Heart left ventricle (tissue), 16 donors: ENCODE measurements at regions not wholly inside any gene's neighbourhood (a gene's known extent, or its start where the extent isn't known, plus 50 kb on each side); places are given as distances from the start of the nearest gene placed in this dataset.

Experiments used
- ATAC-seq, 4 donors: fragments of 200-7000 bp; cut with Tn5 transposase; one replicate each; pipeline ENCODE4 v1.9.1; 2020 to 2022; ENCODE audit warnings: moderate library complexity in 4 of 4, mild to moderate bottlenecking in 3 of 4, moderate number of reproducible peaks in 1 of 4
- DNase-seq, 5 donors: peaks; one replicate each; pipeline ENCODE4 v3.0.0-alpha.2; 2020
- H3K27ac ChIP-seq, 12 donors: fragments of 200-600 bp; sonication (generic) in 4 of 12; one replicate each; pipeline versions ENCODE4 v1.5.0 to v1.8.0; 2016 to 2022; ENCODE audit warnings: mild to moderate bottlenecking in 2 of 12
- H3K27me3 ChIP-seq, 9 donors: fragments of 200-600 bp; sonication (generic) in 2 of 9; one replicate each; pipeline versions ENCODE4 v1.5.1 to v1.8.0; 2016 to 2022; ENCODE audit warnings: mild to moderate bottlenecking in 3 of 9
- H3K36me3 ChIP-seq, 9 donors: fragments of 200-600 bp; sonication (generic) in 2 of 9; one replicate each; pipeline versions ENCODE4 v1.5.0 to v1.8.0; 2018 to 2022; ENCODE audit warnings: mild to moderate bottlenecking in 2 of 9
- H3K4me1 ChIP-seq, 12 donors: fragments of 200-600 bp; sonication (generic) in 4 of 12; one replicate each; pipeline versions ENCODE4 v1.5.0 to v1.8.0; 2016 to 2022; ENCODE audit warnings: mild to moderate bottlenecking in 3 of 12
- H3K4me3 ChIP-seq, 12 donors: fragments of 200-600 bp; sonication (generic) in 4 of 12; one replicate each; pipeline versions ENCODE4 v1.5.0 to v1.8.0; 2017 to 2022; ENCODE audit warnings: mild to moderate bottlenecking in 9 of 12, moderate library complexity in 4 of 12
- H3K9me3 ChIP-seq, 12 donors: fragments of 200-600 bp; sonication (generic) in 4 of 12; one replicate each; pipeline versions ENCODE4 v1.5.0 to v1.8.0; 2016 to 2022; ENCODE audit warnings: mild to moderate bottlenecking in 1 of 12
- CTCF ChIP-seq, 12 donors: fragments of 200-600 bp; sonication (generic) in 4 of 12; IDR thresholded peaks; one replicate each; pipeline versions ENCODE4 v1.5.0 to v1.8.0; 2018 to 2022; ENCODE audit warnings: antibody characterized with exemption in 12 of 12, mild to moderate bottlenecking in 5 of 12
- POLR2A ChIP-seq, 2 donors: fragments of 450-650 bp; IDR thresholded peaks; one replicate each; pipeline ENCODE4 v1.6.1; 2017; ENCODE audit warnings: antibody characterized with exemption in 2 of 2, mild to moderate bottlenecking in 2 of 2, moderate library complexity in 2 of 2
- WGBS, 4 donors: extraction: QIAGEN DNeasy Blood & Tissue Kit in 2 of 4; methylation state at CpG; one replicate each; pipeline versions ENCODE4 v1.1.5 to v1.1.7; 2013 to 2018; 5-methylcytosine and 5-hydroxymethylcytosine counted together
- intact Hi-C, 10 donors: fragments of 100-400 bp; cut with DNase I; formaldehyde crosslinking; loops; one replicate each; pipeline versions ENCODE4 v1.11.1 to v1.14.2; 2022
- donor health status: ischemic (EF 13 %, LVEDD 7.1; RV severe dilation, severe dysfunction).
- donor health status: healthy with polysubstance abuse.
- donor health status: DM: no; HTN: yes; CAD: no.
- donor health status: DM: no; HTN: no; CAD: no.
- donor health status: ischemic (EF 25% LVEDD 6.9; RV normal size, moderate dysfunction).
- donor health status: ischemic (EF 25% LVEDD 5.7; RV mildly dilated, moderate dysfunction).
- donor health status: healthy.
- donor health status: DM: yes; HTN: yes; CAD: no.
- donor health status: ischemic (EF 35%, LVEDD 5.7; RV mildly dilated, moderate dysfunction).
- donor health status: nonischemic (EF 11% LVEDD 7.7; RV severe dilation, severe dysfunction).
- donor health status: DM: yes; HTN: yes; CAD: no.
- donor health status: PGD.
- donor health status: ischemic (EF 29% LVEDD 5.4; RV normal size, mild dysfunction).
- donor health status: nonischemic (EF 23%, LVEDD 6.1; RV moderate dilation, normal function).

DNA sequence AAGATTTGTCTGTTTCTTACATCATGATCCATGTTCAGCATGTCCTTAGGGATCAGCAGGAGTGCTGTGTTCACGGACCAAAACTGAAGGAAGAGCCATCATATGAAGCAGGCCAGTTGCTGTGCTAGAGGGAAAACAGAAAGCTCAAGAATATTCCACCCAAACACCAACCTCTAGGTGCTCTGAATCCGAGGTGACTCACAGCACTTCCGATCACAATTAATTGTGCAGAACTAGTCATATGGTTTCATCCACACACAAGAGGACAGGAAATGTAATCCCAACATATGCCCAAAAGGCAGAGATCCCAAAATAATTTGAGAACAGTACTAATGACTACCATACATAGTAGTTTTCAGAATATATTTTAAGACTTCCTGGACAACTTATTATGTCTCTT lies 257.9 kb upstream of the KCNH8 start:
- Histone ChIP-seq H3K27me3 (peaks cover 0 to 2% (median 0%) of the 10 kb centered on the region in 9 donors), H3K4me3 (no peak overlapping the region), H3K36me3 (no peaks in the 10 kb centered on the region), H3K4me1 (no peaks in the 10 kb centered on the region), H3K9me3 (no peaks in the 10 kb centered on the region), H3K27ac (no peak overlapping the region)
- no peak for TF ChIP-seq POLR2A (IDR thresholded peaks at IDR 0.05)
- no peak for TF ChIP-seq CTCF (IDR thresholded peaks at IDR 0.05)
- intact Hi-C loops, result no loop called here
- DNase-seq (no peak), ATAC-seq (no peak)
- WGBS, 4 donors, result 69 to 83% (median 72%) methylated on average over 3 of the region's 3 CpGs

GRCh38 chr3:18888819-18889218 lies 259.5 kb upstream of the KCNH8 start:
- intact Hi-C loops, result no loop called here
- H3K27ac ChIP-seq, result no peak overlapping the region
- H3K4me1 ChIP-seq, result no peaks in the 10 kb centered on the region
- TF ChIP-seq CTCF (IDR thresholded peaks at IDR 0.05), result no peak
- no peak for TF ChIP-seq POLR2A (IDR thresholded peaks at IDR 0.05)
- peaks cover 0 to 2% (median 0%) of the 10 kb centered on the region in 9 donors for H3K27me3 ChIP-seq
- WGBS, 4 donors, result 57 to 64% (median 59%) methylated on average over 3 of the region's 3 CpGs
- DNase-seq (no peak), ATAC-seq (no peak)
- H3K4me3 ChIP-seq, result no peak overlapping the region
- H3K36me3 ChIP-seq, result no peaks in the 10 kb centered on the region
- H3K9me3 ChIP-seq, result no peaks in the 10 kb centered on the region

DNA sequence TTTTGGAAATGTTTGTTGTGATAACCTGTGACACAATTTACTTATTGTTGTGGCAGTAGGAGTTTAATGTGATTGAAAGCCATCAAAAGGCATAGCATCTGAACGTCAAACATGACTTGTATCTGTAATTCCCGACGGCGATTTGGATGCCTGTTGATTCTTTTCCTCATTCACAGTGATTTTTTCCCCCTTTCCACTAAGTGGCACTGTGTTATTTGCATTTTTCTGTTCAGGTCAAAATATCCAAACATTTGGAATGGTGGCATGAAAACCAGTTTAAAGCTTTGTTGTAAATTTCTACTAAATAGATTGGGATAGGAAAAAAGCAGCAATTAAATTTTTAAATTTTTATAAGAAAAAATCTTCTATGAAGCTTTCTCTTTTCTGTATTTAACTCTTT lies 259.9 kb upstream of the KCNH8 start:
- Histone ChIP-seq H3K4me1 (no peaks in the 10 kb centered on the region), H3K4me3 (no peak overlapping the region), H3K9me3 (no peaks in the 10 kb centered on the region), H3K27me3 (peaks cover 0 to 2% (median 0%) of the 10 kb centered on the region in 9 donors), H3K36me3 (no peaks in the 10 kb centered on the region), H3K27ac (no peak overlapping the region)
- ATAC-seq, result no peak
- no peak for TF ChIP-seq CTCF (IDR thresholded peaks at IDR 0.05)
- TF ChIP-seq POLR2A (IDR thresholded peaks at IDR 0.05), result no peak
- no peak for DNase-seq
- intact Hi-C loops, result no loop called here
- WGBS, 4 donors, result 70 to 83% (median 75%) methylated on average over 4 of the region's 4 CpGs

- Histone ChIP-seq H3K27me3 (no peaks in the 10 kb centered on the region), H3K4me1 (no peaks in the 10 kb centered on the region), H3K4me3 (no peak overlapping the region), H3K36me3 (no peaks in the 10 kb centered on the region), H3K27ac (no peak overlapping the region), H3K9me3 (no peaks in the 10 kb centered on the region)
- intact Hi-C loops, result no loop called here
- no peak for DNase-seq
- no peak for TF ChIP-seq POLR2A (IDR thresholded peaks at IDR 0.05)
- no peak for ATAC-seq
- 34 to 39% (median 34%) methylated on average over 6 of the region's 6 CpGs for WGBS, 4 donors
Measured at GRCh38 chr3:18886331-18886730, 262.0 kb upstream of the KCNH8 start.

- TF ChIP-seq CTCF (IDR thresholded peaks at IDR 0.05), result no peak
- DNase-seq (peak in 1 of 5 donors; percentile 30), ATAC-seq (no peak)
- H3K4me3 ChIP-seq, result no peak overlapping the region
- 82 to 92% (median 89%) methylated on average over 4 to 6 of the region's 6 CpGs for WGBS, 4 donors
- no peaks in the 10 kb centered on the region for H3K36me3 ChIP-seq
- intact Hi-C loops, result no loop called here
- no peak overlapping the region for H3K27ac ChIP-seq
- H3K4me1 ChIP-seq, result no peaks in the 10 kb centered on the region
- no peaks in the 10 kb centered on the region for H3K9me3 ChIP-seq
- H3K27me3 ChIP-seq, result no peaks in the 10 kb centered on the region
Measured at GRCh38 chr3:18885612-18886011, 262.7 kb upstream of the KCNH8 start.
